HEK293T (cell line): ENCODE measurements at regions not wholly inside any gene's neighbourhood (a gene's known extent, or its start where the extent isn't known, plus 50 kb on each side); places are given as distances from the start of the nearest gene placed in this dataset.

Experiments used
- FOXM1 ChIP-seq: fragments of 450-650 bp; IDR thresholded peaks from 2 replicates; pipeline ENCODE4 v1.6.1; 2017; ENCODE audit warnings: mild to moderate bottlenecking, borderline replicate concordance
- NFRKB ChIP-seq: fragments of 450-650 bp; IDR thresholded peaks from 2 replicates; pipeline ENCODE4 v1.6.1; 2016; ENCODE audit warnings: mild to moderate bottlenecking, moderate library complexity
- SUZ12 ChIP-seq: fragments of 450-650 bp; IDR thresholded peaks from 2 replicates; pipeline ENCODE4 v1.6.1; 2016; ENCODE audit warnings: mild to moderate bottlenecking
- TARDBP ChIP-seq: fragments of 450-650 bp; IDR thresholded peaks from 2 replicates; pipeline ENCODE4 v1.6.1; 2016

DNA sequence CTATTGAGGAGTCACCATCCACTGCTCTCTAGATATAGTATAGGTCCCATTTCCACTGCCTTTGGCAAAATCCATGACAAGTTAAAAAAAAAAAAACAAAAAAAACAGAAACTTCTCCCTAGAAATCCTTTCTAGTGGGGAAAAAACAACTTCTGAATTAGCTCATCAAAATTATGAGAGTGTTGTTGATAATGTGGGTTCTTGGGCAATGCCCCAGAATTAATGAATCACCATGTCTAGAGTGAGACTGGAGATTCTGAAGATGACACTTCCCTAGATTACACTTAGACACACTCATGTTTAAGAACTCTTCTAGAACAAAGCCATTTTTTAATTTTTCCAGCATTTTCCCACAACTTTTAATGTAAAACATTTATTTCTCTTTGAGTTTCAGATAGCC, 728.0 kb upstream of the C9orf72 start:
- TF ChIP-seq FOXM1 (no peak), TARDBP (no peak), NFRKB (no peak), SUZ12 (no peak)
